ENCODE measurements at regions not wholly inside any gene's neighbourhood (a gene's known extent, or its start where the extent isn't known, plus 50 kb on each side); places are given as distances from the start of the nearest gene placed in this dataset.
"Not testable (repeated sequence)": the region's sequence is repeated elsewhere in the genome, so short reads cannot be mapped to it uniquely, and the experiment has no call there.

DNA sequence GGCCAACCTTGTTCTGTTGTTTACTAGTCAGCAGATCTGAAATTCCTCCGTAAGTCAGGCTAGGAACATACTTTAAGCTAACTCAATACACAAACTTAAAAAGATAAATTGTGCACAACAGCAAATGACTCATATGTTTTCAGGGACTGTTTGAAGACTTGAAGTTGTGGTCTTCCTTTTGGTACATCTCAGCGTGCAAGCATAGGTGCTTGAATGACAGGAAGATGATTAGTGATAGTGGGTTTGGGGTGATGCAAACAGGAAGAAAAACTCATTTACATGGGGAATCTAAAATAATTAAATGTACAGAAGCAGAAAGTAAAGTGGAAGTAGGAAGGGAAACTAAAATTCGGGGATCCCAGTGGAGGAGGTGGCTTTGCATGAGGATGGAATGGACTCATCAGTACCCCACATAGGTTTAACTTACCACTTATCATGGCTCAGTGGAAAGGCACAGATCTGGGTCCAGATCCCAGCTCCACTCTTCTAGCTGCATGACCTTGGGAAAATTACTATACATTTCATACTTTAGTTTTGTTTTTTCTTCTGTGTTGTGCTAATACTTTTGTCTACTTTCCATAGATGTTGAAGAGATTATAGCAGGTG, 122.3 kb downstream of the XCL2 start:
- no peak for DNase-seq

GRCh38 chr1:168420177-168420576, 123.6 kb downstream of the XCL2 start:
- DNase-seq, result no peak

GRCh38 chr1:168419736-168420135, 124.1 kb downstream of the XCL2 start:
- no peak for DNase-seq

- no peak for DNase-seq
These were observed 127.6 kb downstream of the XCL2 start for GRCh38 chr1:168416220-168416619.

GRCh38 chr1:168414914-168415313, 128.9 kb downstream of the XCL2 start:
- no peak for DNase-seq

DNA sequence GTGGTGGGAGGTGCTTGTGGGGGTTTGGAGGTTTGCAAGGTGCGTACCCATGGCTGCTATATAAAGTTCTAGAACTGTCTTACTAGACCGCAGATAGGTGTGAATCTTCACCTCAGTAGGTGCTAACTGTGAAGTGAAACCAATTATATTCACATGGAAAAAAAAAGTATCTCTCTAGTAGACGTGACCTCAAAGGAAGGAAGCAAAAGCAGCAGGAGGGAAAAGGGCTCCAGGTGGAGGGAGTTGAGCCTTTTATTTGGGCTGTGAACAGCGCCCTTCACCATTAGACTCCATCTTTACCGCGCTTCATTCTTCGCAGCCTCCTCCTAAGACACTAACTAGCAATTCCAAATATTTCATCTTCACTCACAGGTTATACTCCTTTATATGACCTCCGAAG, 129.8 kb downstream of the TBX19 start:
- DNase-seq, result no peak

DNA sequence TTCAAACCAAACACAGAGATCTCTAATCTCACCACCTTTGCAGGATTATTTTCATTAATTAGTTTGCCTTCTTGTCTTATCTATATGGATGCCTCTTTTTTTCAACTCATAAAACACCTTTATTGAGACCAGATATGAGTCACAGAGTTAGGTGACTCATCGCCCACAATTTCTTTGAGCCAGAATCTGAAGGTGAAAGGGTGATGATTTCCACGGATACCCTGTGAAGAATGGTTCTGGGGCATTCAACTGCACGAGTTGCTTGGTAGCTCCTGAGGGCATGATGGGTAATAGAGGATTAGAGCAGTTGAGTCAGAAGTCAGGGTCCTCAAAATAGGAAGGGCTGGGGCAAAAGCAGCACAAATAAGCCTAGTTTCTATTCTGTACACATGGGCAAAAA, 128.2 kb downstream of the TBX19 start:
- DNase-seq, result no peak

DNA sequence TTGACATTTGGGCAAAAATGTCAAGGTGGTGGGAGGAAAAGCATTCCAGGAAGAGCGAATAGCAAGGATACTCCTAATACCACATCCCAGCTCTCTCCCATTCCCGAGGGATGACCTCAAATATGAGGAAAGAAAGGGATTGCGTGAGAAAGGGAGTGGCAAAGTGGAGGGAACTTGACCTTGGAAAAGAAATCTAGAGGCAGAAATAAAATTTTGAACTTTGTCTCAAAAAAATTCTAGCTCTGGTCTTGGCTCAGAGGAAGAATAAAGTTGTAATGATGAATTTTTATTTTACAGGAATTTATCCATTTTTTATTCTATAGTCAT, 127.8 kb downstream of the TBX19 start:
- no peak for DNase-seq

- no peak for DNase-seq
These were observed 127.3 kb downstream of the TBX19 start for GRCh38 chr1:168407832-168408538.

GRCh38 chr1:168405906-168406549, 125.4 kb downstream of the TBX19 start:
- no peak for DNase-seq

- DNase-seq, result no peak
These were observed 122.5 kb downstream of the TBX19 start for GRCh38 chr1:168403140-168403539.

DNA sequence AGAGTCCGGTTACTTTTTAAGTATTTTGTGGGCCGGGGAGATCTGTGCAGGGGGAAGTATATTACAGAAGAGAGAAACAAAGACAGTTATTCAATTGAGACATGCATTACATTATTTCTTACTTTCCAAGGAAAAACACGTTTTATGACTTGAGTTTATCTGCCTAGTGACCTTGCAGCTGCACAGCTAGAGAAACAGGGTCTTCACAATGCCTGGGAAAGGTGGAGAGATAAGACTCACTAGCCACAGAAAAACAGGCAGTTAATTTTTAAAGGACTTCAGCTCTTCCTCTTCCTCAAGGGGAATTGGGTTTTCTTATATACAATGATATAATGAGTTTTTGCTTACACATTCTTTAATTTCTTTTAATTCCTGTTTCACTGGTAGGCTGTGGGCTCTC, 121.8 kb downstream of the TBX19 start:
- not testable (repeated sequence) for DNase-seq

GRCh38 chr1:168401341-168401740, 120.7 kb downstream of the TBX19 start:
- no peak for DNase-seq

DNA sequence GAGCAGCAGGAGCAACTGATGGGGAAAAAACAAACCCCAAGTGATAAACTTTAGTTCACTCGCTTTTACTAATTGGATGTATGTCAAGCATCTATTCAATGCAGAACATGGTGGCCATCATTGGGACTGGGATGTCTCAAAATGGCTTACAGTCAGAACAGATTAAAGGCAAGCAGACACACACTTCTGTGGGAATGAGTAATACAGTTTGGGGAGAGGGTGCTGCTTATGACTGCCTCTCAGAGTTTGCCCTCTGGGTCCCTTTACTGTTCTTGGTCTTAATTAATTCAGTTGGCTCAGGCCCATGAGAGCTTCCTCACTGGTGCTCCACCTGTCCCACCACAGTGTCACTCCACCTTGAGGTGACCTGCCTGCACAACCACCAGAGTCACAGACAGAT, 119.5 kb downstream of the TBX19 start:
- no peak for DNase-seq

DNA sequence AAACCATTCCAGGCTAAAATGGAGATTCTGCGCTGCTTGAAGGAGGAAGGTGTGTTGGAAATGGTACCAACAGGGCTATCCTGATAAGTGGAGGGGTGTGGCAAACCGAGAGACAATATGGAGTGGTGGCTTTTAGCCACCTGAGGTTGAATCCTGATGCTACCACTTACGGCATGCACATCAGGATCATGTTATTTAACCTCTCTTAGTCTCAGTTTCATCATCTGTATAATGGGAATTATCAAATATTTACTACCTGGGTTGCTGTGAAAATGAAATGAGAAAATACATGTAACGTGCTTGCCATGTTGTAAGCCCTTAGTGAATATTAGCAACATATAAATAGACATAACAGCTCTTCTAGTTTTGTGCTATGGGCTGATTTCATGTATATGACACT, 117.1 kb downstream of the TBX19 start:
- DNase-seq, result no peak

- no peak for DNase-seq
These were observed 116.4 kb downstream of the TBX19 start for GRCh38 chr1:168396940-168397684.

DNA sequence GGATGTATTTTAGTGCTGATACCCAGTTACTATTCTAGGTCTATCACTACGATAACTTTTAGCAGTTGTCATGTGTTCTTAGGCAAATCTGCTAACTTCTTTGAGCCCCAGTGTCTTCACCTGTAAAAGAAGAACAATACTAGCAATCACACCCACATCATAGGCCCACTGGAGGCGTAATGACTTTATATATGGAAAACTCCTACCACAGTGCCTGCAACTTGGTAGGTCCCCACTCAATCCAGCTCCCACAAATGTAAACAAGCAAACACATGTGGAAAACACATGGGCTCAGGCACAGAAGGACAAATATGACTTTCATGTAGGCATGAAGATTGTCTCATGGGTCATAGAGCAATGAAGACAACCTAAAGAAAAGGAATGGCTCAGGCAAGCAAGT, 115.8 kb downstream of the TBX19 start:
- DNase-seq, result no peak

DNA sequence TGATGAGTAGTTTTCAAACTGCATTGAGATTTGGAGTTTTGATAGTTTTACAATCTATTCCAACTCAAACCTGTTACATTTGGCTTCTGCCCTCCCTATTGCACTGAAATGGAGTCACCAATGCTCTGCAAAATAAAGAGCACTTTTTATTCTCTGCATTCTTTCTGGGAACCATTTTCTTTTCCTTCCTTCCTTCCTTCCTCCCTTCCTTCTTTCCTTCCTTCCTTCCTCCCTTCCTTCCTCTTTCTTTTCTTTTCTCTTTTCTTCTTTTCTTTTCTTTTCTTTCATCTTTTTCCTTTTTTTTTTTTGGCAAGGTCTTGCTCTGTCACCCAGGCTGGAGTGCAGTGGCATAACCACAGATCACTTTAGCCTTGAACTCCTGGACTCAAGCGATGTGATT, 114.2 kb downstream of the TBX19 start:
- DNase-seq, result no peak

DNA sequence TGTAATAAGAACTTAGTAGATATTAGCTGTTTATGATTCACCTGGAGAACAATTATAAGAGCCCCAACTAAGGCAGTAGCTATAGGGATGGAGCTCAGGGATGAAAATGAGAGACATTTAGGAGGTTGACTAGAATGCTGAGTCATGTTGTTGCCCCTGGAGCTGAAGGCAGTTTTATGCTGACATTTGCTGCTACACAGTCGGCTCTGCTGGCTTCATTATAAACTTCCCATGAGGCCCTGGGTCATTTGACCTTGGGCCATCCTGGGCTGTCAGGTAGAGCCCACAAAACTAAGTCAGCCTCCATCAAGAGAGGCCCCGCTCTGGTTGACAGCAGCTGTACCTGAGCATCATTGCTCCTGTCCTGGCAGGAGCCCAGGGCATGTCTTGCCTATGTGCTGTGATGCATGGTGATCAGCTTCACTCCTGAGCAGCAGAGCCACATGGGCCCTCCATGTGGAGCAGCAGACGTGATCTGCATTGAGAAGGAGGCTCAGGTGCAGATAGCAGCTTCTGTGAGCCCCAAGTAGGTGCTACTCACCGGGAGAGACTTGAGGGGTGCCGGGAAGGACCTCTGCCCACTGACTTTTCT, 112.4 kb downstream of the TBX19 start:
- DNase-seq, result no peak

GRCh38 chr1:168391851-168392681, 111.4 kb downstream of the TBX19 start:
- peak in 1 of 56 donors; percentile 12 for DNase-seq

- DNase-seq, result no peak
These were observed 109.6 kb downstream of the TBX19 start for GRCh38 chr1:168390271-168390670.

All from amygdala (tissue), 56 donors.